Muscle of back (tissue), 3 donors: ENCODE measurements at regions not wholly inside any gene's neighbourhood (a gene's known extent, or its start where the extent isn't known, plus 50 kb on each side); places are given as distances from the start of the nearest gene placed in this dataset.

ENCODE experiments used
- DNase-seq, 3 donors: peaks; one replicate each; pipeline versions ENCODE4 v3.0.0 to v3.0.0-alpha.2; 2013

- no peak for DNase-seq
These were observed 168.7 kb upstream of the ITGB1 start for GRCh38 chr10:33126742-33127141.

GRCh38 chr10:33125522-33126517 lies 167.8 kb upstream of the ITGB1 start:
- DNase-seq = no peak

DNA sequence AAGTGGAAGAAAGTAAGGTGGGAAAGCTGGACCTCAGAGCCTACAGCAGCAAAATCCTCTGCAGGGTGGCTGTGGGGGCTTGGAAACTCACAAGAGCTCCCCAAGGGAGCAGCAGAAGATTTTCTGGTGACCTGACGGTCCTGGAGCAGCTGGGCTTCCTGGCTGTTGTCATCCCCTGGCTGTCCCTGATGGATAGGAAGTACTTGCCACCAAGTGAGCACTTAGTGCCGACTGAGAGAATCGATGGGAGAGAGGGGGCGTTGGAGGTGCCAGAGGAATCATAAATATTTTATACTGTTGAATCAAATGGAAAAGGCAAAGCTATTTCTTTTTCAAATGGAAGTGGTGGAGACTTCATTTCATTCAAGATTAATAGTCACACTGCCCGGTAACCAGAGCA lies 167.1 kb upstream of the ITGB1 start:
- DNase-seq = no peak

DNA sequence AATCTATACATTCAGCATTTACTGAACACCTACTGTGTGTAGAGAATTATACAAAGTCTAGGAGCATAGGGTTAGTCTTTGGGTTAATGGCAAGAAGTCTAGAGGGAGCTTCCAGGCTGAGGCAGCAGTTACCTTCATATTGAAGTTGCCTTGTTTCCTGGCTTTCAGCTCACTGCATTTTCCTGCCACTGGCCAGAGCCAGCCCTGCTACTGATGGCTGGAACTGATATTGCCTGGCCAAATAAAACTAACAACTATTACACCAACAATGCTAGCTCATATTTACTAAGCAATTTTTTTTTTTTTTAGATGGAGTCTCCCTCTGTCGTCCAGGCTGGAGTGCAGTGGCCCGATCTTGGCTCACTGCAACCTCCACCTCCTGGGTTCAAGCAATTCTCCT lies 165.7 kb upstream of the ITGB1 start:
- no peak for DNase-seq

- DNase-seq = peak in 2 of 3 donors; percentile 73 to 91
These were observed 164.2 kb upstream of the ITGB1 start for GRCh38 chr10:33122014-33122809.

- DNase-seq = no peak
These were observed 162.7 kb upstream of the ITGB1 start for GRCh38 chr10:33120700-33121099.

- no peak for DNase-seq
These were observed 162.2 kb upstream of the ITGB1 start for GRCh38 chr10:33120275-33120674.

DNA sequence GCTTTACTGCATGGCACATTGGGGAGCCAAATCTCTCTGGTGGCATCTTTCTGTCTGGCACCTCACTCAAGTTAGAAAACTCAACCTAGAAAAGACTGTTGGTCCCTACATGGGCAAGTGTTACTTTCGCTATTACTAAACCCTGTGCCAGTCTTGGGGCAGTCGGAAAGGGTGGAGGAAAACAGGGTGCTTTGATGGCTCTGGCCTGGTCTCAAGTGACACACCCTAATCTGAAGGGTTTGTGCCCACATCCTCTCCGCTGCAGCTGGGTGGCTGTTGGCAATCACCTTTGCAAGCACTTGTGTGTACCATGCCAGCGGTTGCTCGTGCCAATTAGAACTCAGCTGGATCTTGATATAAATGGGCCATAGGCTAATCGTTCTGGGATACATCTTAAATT lies 159.8 kb upstream of the ITGB1 start:
- DNase-seq = no peak

GRCh38 chr10:33117230-33117629 lies 159.2 kb upstream of the ITGB1 start:
- peak; percentile 54 to 84 (median 64) for DNase-seq

GRCh38 chr10:33115738-33116719 lies 158.0 kb upstream of the ITGB1 start:
- peak; percentile 52 to 91 (median 72) for DNase-seq

- no peak for DNase-seq
These were observed 156.5 kb upstream of the ITGB1 start for GRCh38 chr10:33114451-33114952.

DNA sequence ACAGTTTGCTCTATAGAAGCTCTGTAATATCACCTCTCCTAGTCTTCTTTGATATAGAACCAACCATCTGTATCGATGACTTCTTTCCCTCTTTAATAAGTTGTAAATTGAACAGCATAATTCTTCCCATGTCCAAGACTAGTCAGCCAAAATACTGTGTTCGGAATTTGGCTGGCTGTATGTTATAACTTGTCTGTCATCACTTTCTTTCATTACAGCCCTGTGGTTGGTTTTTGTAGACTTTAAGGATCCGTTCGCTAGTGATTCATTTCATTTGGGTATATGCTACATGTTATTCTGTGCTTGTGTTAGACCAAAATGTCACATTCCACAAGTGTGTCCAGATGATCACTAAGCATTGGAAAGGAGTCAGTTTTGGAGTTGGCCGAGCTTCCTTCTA lies 155.4 kb upstream of the ITGB1 start:
- DNase-seq = peak; percentile 59 to 90 (median 78)

DNA sequence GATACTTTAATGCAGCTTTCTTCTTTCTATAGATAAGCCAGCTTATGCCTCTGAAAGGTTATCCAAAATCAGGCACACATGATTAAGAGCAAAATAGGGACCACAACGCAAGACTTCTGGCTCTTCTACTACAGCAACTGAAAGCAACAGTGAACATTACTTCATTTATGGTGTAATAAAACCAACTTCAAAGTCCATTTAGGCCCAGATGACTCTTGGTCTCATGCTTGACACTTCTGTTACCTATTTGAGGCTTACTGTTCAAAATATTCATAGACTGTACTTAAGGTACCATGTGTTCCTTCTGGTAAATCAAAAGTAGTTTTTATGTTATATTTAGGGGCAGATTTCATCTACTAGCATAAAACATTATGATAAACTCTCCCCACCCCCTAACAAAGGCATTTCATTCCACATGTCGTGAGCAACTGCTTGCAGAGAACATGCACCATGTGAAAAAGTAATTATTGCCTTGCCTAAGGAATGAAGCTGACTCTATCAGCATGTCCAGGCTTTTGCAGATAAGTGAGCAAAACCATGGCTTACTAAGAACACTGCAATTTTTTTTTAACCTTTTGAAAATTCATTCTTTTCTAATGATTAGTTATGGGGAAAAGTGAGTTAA lies 154.9 kb upstream of the ITGB1 start:
- DNase-seq = peak in 2 of 3 donors; percentile 60 to 76

DNA sequence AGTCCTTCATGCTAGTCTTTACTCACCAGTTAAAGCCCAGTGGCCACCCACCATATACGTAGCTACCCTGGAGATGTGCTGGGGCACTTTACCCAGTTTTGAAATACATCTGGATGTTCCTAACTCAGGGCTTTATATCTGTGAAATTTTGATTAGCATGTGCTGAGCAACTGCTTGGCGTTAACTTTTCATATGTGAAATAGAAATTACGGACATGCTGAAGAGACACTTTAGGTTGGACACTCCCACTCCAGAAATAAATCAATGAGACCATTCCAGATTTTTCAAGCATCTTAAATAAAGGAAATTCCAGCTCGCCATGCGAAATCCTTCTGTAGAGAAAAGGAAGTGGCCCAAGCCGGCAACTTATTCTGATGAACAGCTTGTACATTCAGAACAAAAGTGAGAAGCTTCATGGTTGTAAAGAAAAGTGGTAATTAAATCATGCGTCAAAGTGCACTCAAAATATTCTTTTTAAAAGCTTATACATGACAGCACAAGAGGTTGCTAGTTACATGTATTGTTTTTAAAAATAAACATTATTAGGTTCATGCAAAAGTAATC lies 153.5 kb upstream of the ITGB1 start:
- peak in 1 of 3 donors; percentile 46 for DNase-seq

- DNase-seq = no peak
These were observed 151.9 kb upstream of the ITGB1 start for GRCh38 chr10:33109788-33110469.

DNA sequence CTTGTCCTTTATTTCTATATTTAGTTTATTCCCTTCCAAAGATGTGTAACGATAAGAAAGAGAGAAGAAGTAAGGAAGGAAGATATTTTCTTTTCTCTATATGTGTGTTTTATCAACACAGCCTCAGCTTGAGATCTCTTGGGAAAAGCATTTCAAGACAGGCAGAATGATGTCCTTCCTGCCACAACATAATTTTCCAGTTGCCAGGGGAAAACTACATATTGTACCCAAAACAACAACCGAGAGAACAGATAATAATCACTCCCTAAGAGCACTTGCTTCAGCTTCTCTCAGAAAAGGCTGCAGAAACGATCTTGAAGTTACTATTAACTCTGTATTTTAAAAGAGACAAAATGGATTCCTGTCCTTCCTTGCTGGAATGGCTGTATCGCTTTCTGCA lies 151.4 kb upstream of the ITGB1 start:
- DNase-seq = no peak

- DNase-seq = no peak
These were observed 149.9 kb upstream of the ITGB1 start for GRCh38 chr10:33107953-33108352.

GRCh38 chr10:33106767-33107166 lies 148.7 kb upstream of the ITGB1 start:
- DNase-seq = no peak

GRCh38 chr10:33103863-33104379 lies 145.9 kb upstream of the ITGB1 start:
- no peak for DNase-seq

- DNase-seq = no peak
These were observed 144.0 kb upstream of the ITGB1 start for GRCh38 chr10:33102071-33102470.
